H9 (cell line): ENCODE measurements at regions not wholly inside any gene's neighbourhood (a gene's known extent, or its start where the extent isn't known, plus 50 kb on each side); places are given as distances from the start of the nearest gene placed in this dataset.

Experiments
- DNase-seq: peaks from one replicate; pipeline ENCODE4 v3.0.0-alpha.2; 2017
- H2AFZ ChIP-seq: one replicate; pipeline ENCODE4 v1.6.1; 2013; ENCODE audit warnings: mild to moderate bottlenecking, low read length, control low read depth, moderate library complexity
- H2AK5ac ChIP-seq: 2 replicates; pipeline ENCODE4 v1.6.1; 2013; ENCODE audit warnings: low read length, control low read depth, mixed read lengths; ENCODE audit not compliant: insufficient read length
- H2BK120ac ChIP-seq: one replicate; pipeline ENCODE4 v1.6.1; 2013; ENCODE audit warnings: low read depth, mild to moderate bottlenecking, low read length, control low read depth, inconsistent platforms; ENCODE audit not compliant: poor library complexity, severe bottlenecking
- H2BK12ac ChIP-seq: 2 replicates; pipeline ENCODE4 v1.6.1; 2013; ENCODE audit warnings: low read length, control low read depth, mixed read lengths, low read depth; ENCODE audit not compliant: insufficient read length
- H2BK15ac ChIP-seq: 2 replicates; pipeline ENCODE4 v1.6.1; 2013; ENCODE audit warnings: low read depth, low read length, control low read depth
- H2BK20ac ChIP-seq: one replicate; pipeline ENCODE4 v1.6.1; 2013; ENCODE audit warnings: low read depth, mild to moderate bottlenecking, low read length, control low read depth, inconsistent platforms; ENCODE audit not compliant: poor library complexity, severe bottlenecking
- H2BK5ac ChIP-seq: 2 replicates; pipeline ENCODE4 v1.6.1; 2013; ENCODE audit warnings: low read length, control low read depth, mixed read lengths; ENCODE audit not compliant: insufficient read length
- H3K14ac ChIP-seq: 2 replicates; pipeline ENCODE4 v1.6.1; 2013; ENCODE audit warnings: low read length, control low read depth; ENCODE audit not compliant: insufficient read depth
- H3K18ac ChIP-seq: 2 replicates; pipeline ENCODE4 v1.6.1; 2013; ENCODE audit warnings: low read depth, mild to moderate bottlenecking, mixed read lengths, low read length, control low read depth; ENCODE audit not compliant: insufficient read length
- H3K23ac ChIP-seq: 2 replicates; pipeline ENCODE4 v1.6.1; 2013; ENCODE audit warnings: low read length, control low read depth, mixed read lengths, low read depth; ENCODE audit not compliant: insufficient read length
- H3K23me2 ChIP-seq: 2 replicates; pipeline ENCODE4 v1.6.1; 2013; ENCODE audit warnings: low read depth, mild to moderate bottlenecking, mixed read lengths, low read length, control low read depth; ENCODE audit not compliant: insufficient read length, poor library complexity, severe bottlenecking
- H3K27ac ChIP-seq: 2 replicates; pipeline ENCODE4 v1.5.1; 2013; ENCODE audit warnings: low read length, control low read depth, mixed read lengths, low read depth; ENCODE audit not compliant: insufficient read length
- H3K27me3 ChIP-seq: 2 replicates; pipeline ENCODE4 v1.6.1; 2013; ENCODE audit warnings: low read length, control low read depth, inconsistent platforms; ENCODE audit not compliant: insufficient read depth
- H3K4ac ChIP-seq: 2 replicates; pipeline ENCODE4 v1.6.1; 2013; ENCODE audit warnings: low read depth, mild to moderate bottlenecking, control low read depth, inconsistent platforms, low read length, moderate library complexity
- H3K4me1 ChIP-seq: 2 replicates; pipeline ENCODE4 v1.6.1; 2013; ENCODE audit warnings: low read length, control low read depth, inconsistent platforms; ENCODE audit not compliant: insufficient read depth
- H3K4me2 ChIP-seq: 2 replicates; pipeline ENCODE4 v1.6.1; 2013; ENCODE audit warnings: low read length, control low read depth, mixed read lengths; ENCODE audit not compliant: insufficient read length, insufficient read depth
- H3K56ac ChIP-seq: 2 replicates; pipeline ENCODE4 v1.6.1; 2013; ENCODE audit warnings: low read depth, mild to moderate bottlenecking, mixed read lengths, low read length, control low read depth; ENCODE audit not compliant: insufficient read length
- H3K79me1 ChIP-seq: 2 replicates; pipeline ENCODE4 v1.6.1; 2013; ENCODE audit warnings: low read depth, mild to moderate bottlenecking, moderate library complexity, low read length, control low read depth, inconsistent platforms; ENCODE audit not compliant: insufficient read depth, poor library complexity, severe bottlenecking
- H3K79me2 ChIP-seq: 2 replicates; pipeline ENCODE4 v1.6.1; 2013; ENCODE audit warnings: low read length, control low read depth, inconsistent platforms; ENCODE audit not compliant: insufficient read depth
- H3K9ac ChIP-seq: 2 replicates; pipeline ENCODE4 v1.6.1; 2013; ENCODE audit warnings: low read length, control low read depth, mixed read lengths; ENCODE audit not compliant: insufficient read length; ENCODE audit errors: extremely low read depth
- H3K9me3 ChIP-seq: one replicate; pipeline ENCODE4 v1.6.1; 2013; ENCODE audit warnings: low read depth, low read length, inconsistent platforms; ENCODE audit not compliant: control insufficient read depth
- H3T11ph ChIP-seq: one replicate; pipeline ENCODE4 v1.6.1; 2013; ENCODE audit warnings: mild to moderate bottlenecking, low read length, control low read depth, inconsistent platforms
- H4K20me1 ChIP-seq: one replicate; pipeline ENCODE4 v1.6.1; 2013; ENCODE audit not compliant: control insufficient read depth, insufficient read length, insufficient read depth
- H4K5ac ChIP-seq: 2 replicates; pipeline ENCODE4 v1.6.1; 2013; ENCODE audit warnings: low read depth, mild to moderate bottlenecking, mixed read lengths, low read length, control low read depth; ENCODE audit not compliant: insufficient read length
- H4K8ac ChIP-seq: replicated peaks from 2 replicates; pipeline ENCODE4 v1.6.1; 2013; ENCODE audit warnings: low read length, control low read depth, mixed read lengths, low read depth; ENCODE audit not compliant: insufficient read length
- H4K91ac ChIP-seq: 2 replicates; pipeline ENCODE4 v1.6.1; 2013; ENCODE audit warnings: low read depth, mild to moderate bottlenecking, moderate library complexity, mixed read lengths, low read length, control low read depth; ENCODE audit not compliant: insufficient read length
- H3K27ac Mint-ChIP-seq, 3 experiments: 2 replicates in 2 of 3; 3 replicates in 1 of 3; pipeline ENCODE4 v1.8.0; 2020 to 2021; ENCODE audit warnings: mixed read lengths in 3 of 3, mild to moderate bottlenecking in 1 of 3, moderate library complexity in 1 of 3
- H3K27me3 Mint-ChIP-seq: 2 replicates; pipeline ENCODE4 v1.8.0; 2021; ENCODE audit warnings: low read depth, mild to moderate bottlenecking, moderate library complexity, mixed read lengths
- H3K36me3 Mint-ChIP-seq, 3 experiments: 2 replicates in 2 of 3; 3 replicates in 1 of 3; pipeline ENCODE4 v1.8.0; 2020 to 2021; ENCODE audit warnings: low read depth in 3 of 3, mixed read lengths in 3 of 3; ENCODE audit not compliant: insufficient read depth in 1 of 3
- H3K4me1 Mint-ChIP-seq, 2 experiments: 2 replicates each; pipeline ENCODE4 v1.8.0; 2020; ENCODE audit warnings: mixed read lengths in 2 of 2
- H3K4me3 Mint-ChIP-seq, 2 experiments: 2 replicates in 1 of 2; 3 replicates in 1 of 2; pipeline ENCODE4 v1.8.0; 2020 to 2021; ENCODE audit warnings: mild to moderate bottlenecking in 2 of 2, mixed read lengths in 2 of 2, moderate library complexity in 1 of 2
- H3K9me3 Mint-ChIP-seq, 2 experiments: 2 replicates in 1 of 2; 3 replicates in 1 of 2; pipeline ENCODE4 v1.8.0; 2020; ENCODE audit warnings: mild to moderate bottlenecking in 2 of 2, mixed read lengths in 2 of 2, moderate library complexity in 1 of 2
- WGBS: extraction: QIAGEN DNeasy Blood & Tissue Kit; methylation state at CpG from one replicate; pipeline ENCODE4 v1.1.7; 2013; ENCODE audit warnings: missing lambda C conversion rate, low lambda C conversion rate, mixed read lengths; ENCODE audit not compliant: insufficient read length; ENCODE audit errors: extremely low coverage; 5-methylcytosine and 5-hydroxymethylcytosine counted together
- TF ChIP-seq, protein P1 (sequence below): fragments of 200-600 bp; sonication (generic); conservative IDR thresholded peaks from 3 replicates; pipeline ENCODE4 v1.8.0; 2021; ENCODE audit warnings: antibody characterized with exemption, mild to moderate bottlenecking

DNA sequence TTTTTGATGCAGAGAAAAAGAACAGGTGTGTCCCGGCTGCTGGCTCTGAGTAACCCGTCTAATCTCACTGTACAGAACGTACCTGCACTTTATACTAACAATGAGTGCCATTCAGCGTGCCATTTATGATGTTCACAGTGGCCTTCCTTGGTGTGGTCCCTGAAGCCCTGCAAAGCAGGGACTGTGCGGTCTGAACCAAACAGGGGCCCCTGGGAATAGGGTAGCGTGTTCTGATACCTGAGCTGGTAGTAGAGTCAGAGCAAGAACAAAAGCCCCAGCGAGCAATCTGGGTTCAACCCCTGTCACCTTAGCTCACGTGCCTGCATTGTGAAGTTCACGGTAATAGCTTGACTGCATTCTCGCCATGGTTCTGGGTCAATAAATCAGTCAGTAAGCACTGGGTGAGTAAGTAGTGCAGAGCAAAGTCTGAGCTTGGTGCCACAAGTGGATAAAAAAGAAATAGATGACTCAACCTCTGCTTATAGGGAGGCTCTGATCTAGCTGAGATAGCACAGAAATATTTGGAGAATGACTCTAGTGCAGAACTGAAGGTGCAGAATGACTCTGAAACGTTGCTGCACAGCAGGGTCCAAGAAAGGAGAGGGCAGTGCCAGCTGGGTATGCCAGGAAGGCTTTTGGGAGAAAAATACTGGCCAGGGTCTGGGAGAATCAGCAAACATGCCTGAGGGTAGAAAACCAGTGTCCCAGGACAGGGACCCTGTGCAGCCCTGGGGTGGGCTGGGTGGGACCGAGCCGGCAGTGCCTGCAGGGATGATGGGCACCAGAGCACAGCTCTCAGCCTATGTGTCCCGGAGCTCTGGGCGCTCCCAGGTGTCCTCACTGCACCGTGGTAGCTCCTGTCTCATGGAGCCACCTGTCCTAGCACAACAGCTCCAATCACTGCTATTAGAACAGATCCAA is 125.9 kb downstream of the RHOU start:
- Histone ChIP-seq H3K27ac (no peak overlapping the region), H3K4ac (no peak overlapping the region), H3K4me2 (no peak overlapping the region), H3K23me2 (no peaks in the 10 kb centered on the region), H3K27me3 (no peaks in the 10 kb centered on the region), H4K8ac (no peak overlapping the region), H3K56ac (no peak overlapping the region), H4K20me1 (no peaks in the 10 kb centered on the region), H3K14ac (no peak overlapping the region), H3K18ac (no peak overlapping the region), H4K5ac (no peak overlapping the region), H3K9ac (no peak overlapping the region), H2BK120ac (no peak overlapping the region), H2AK5ac (no peak overlapping the region), H2BK5ac (no peak overlapping the region), H2AFZ (no peak overlapping the region), H3K79me2 (no peaks in the 10 kb centered on the region), H3K79me1 (no peaks in the 10 kb centered on the region), H2BK12ac (no peak overlapping the region), H3T11ph (no peak overlapping the region), H2BK15ac (no peak overlapping the region), H4K91ac (no peak overlapping the region), H2BK20ac (no peak overlapping the region), H3K23ac (no peak overlapping the region), H3K9me3 (no peaks in the 10 kb centered on the region), H3K4me1 (peaks cover 9% of the 10 kb centered on the region; the same call in 1 of the 2 replicates)
- TF ChIP-seq, protein P1, sequence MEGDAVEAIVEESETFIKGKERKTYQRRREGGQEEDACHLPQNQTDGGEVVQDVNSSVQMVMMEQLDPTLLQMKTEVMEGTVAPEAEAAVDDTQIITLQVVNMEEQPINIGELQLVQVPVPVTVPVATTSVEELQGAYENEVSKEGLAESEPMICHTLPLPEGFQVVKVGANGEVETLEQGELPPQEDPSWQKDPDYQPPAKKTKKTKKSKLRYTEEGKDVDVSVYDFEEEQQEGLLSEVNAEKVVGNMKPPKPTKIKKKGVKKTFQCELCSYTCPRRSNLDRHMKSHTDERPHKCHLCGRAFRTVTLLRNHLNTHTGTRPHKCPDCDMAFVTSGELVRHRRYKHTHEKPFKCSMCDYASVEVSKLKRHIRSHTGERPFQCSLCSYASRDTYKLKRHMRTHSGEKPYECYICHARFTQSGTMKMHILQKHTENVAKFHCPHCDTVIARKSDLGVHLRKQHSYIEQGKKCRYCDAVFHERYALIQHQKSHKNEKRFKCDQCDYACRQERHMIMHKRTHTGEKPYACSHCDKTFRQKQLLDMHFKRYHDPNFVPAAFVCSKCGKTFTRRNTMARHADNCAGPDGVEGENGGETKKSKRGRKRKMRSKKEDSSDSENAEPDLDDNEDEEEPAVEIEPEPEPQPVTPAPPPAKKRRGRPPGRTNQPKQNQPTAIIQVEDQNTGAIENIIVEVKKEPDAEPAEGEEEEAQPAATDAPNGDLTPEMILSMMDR = no peak
- no peak overlapping the region for H3K4me3 Mint-ChIP-seq
- H3K9me3 Mint-ChIP-seq = no peaks in the 10 kb centered on the region
- no peaks in the 10 kb centered on the region for H3K36me3 Mint-ChIP-seq
- H3K27me3 Mint-ChIP-seq = peaks cover 11% of the 10 kb centered on the region
- peaks cover 32 to 39% of the 10 kb centered on the region in 2 experiments for H3K4me1 Mint-ChIP-seq
- WGBS = no CpG with 5 or more reads among the region's 16 CpGs
- peak; percentile 22 for DNase-seq
- no peak overlapping the region for H3K27ac Mint-ChIP-seq
